ENCODE measurements at regions not wholly inside any gene's neighbourhood (a gene's known extent, or its start where the extent isn't known, plus 50 kb on each side); places are given as distances from the start of the nearest gene placed in this dataset.

DNA sequence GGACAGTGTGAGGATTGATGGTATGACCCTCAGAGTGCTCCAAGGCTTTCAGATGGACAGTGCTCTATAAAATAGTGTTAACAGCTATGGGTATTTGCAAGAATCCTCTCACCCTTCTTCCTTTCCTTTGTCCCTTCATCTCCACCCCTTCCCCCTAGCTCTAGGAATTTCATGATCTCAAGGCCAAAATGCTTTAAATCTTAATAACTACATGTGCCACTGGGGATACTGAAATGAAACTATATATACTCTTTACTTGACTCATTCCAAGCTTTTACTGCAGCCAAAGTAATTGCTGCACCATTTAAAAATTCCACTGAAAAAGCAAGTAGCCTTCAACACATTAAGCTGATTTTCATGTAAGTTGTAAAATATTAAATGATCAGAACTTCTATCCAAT lies 361.6 kb upstream of the SLC30A5 start:
- TF ChIP-seq POLR2A (IDR thresholded peaks at IDR 0.05; ENCODE audit: low read depth, low read length) = no peak
- TF ChIP-seq POLR2AphosphoS5 (IDR thresholded peaks at IDR 0.05; ENCODE audit: low read depth, low read length) = no peak
- TF ChIP-seq TAF1 (IDR thresholded peaks at IDR 0.05; ENCODE audit: borderline replicate concordance, low read depth, low read length) = no peak

All from GM12892 (cell line).